ENCODE measurements at regions not wholly inside any gene's neighbourhood (a gene's known extent, or its start where the extent isn't known, plus 50 kb on each side); places are given as distances from the start of the nearest gene placed in this dataset.
"Not testable (repeated sequence)": the region's sequence is repeated elsewhere in the genome, so short reads cannot be mapped to it uniquely, and the experiment has no call there.

- H3K4me1 Mint-ChIP-seq, result no peaks in the 10 kb centered on the region
- no peak overlapping the region for H3K4me3 Mint-ChIP-seq
- no peaks in the 10 kb centered on the region for H3K36me3 Mint-ChIP-seq
- no peaks in the 10 kb centered on the region for H3K4me1 ChIP-seq (ENCODE audit: control insufficient read depth in 1 of 2, insufficient read depth in 2 of 2, low read length in 2 of 2)
- no peaks in the 10 kb centered on the region for H3K27me3 Mint-ChIP-seq (ENCODE audit: low read depth in 3 of 3)
- intact Hi-C loops (cut with micrococcal nuclease), result no loop called here
- H3K27ac Mint-ChIP-seq, result no peak overlapping the region
- H3K79me2 ChIP-seq (ENCODE audit: insufficient read depth, low read length), result no peaks in the 10 kb centered on the region
- no peaks in the 10 kb centered on the region for H3K36me3 ChIP-seq (replicated peaks in 1 of 2; ENCODE audit: control insufficient read depth in 1 of 2, insufficient read depth in 2 of 2, low read length in 2 of 2)
- WGBS (ENCODE audit: insufficient coverage), result no CpG with 5 or more reads among the region's 1 CpG
- no peak for TF ChIP-seq CTCF (IDR thresholded peaks at IDR 0.05)
- H3K4me2 ChIP-seq (replicated peaks; ENCODE audit: extremely low read depth, low read length, poor library complexity, severe bottlenecking), result no peak overlapping the region
- H3K4me3 ChIP-seq (replicated peaks in 1 of 3; ENCODE audit: low read depth in 2 of 3, low read length in 3 of 3), result no peak overlapping the region
- no peaks in the 10 kb centered on the region for H4K20me1 ChIP-seq (ENCODE audit: insufficient read depth, low read length)
- DNase-seq, result no peak
- H3K9me3 ChIP-seq (replicated peaks in 1 of 2; ENCODE audit: control insufficient read depth in 1 of 2, insufficient read depth in 1 of 2, low read length in 2 of 2), result peaks cover 0 to 7% of the 10 kb centered on the region in 2 donors
- H2AFZ ChIP-seq (ENCODE audit: insufficient read depth, low read depth, low read length, poor library complexity, severe bottlenecking), result no peak overlapping the region
- no peak overlapping the region for H3K9ac ChIP-seq (ENCODE audit: insufficient read depth, low read length, poor library complexity, severe bottlenecking)
- H3K27ac ChIP-seq (ENCODE audit: low read depth in 1 of 2, low read length in 2 of 2), result no peak overlapping the region
- H3K27me3 ChIP-seq (ENCODE audit: control insufficient read depth in 2 of 2, insufficient read depth in 2 of 2, low read length in 2 of 2), result no peaks in the 10 kb centered on the region
- H3K9me3 Mint-ChIP-seq, result peaks cover 0 to 6% (median 1%) of the 10 kb centered on the region in 7 donors
Measured at GRCh38 chr5:43833961-43834360, 231.0 kb downstream of the NNT start.

GRCh38 chr5:43824325-43824964, 221.5 kb downstream of the NNT start:
- H3K27me3 ChIP-seq (ENCODE audit: control insufficient read depth in 2 of 2, insufficient read depth in 2 of 2, low read length in 2 of 2), result not testable (repeated sequence)
- WGBS (ENCODE audit: insufficient coverage), result 95% methylated on average over 12 of the region's 26 CpGs

GRCh38 chr5:43818394-43818793, 215.4 kb downstream of the NNT start:
- H3K27ac ChIP-seq (ENCODE audit: low read depth in 1 of 2, low read length in 2 of 2); H3K4me2 ChIP-seq (replicated peaks; ENCODE audit: extremely low read depth, low read length, poor library complexity, severe bottlenecking); intact Hi-C loops (cut with micrococcal nuclease); H3K9ac ChIP-seq (ENCODE audit: insufficient read depth, low read length, poor library complexity, severe bottlenecking); H2AFZ ChIP-seq (ENCODE audit: insufficient read depth, low read depth, low read length, poor library complexity, severe bottlenecking); DNase-seq; H3K4me3 Mint-ChIP-seq; H3K27me3 Mint-ChIP-seq (ENCODE audit: low read depth in 3 of 3); H3K4me1 ChIP-seq (ENCODE audit: control insufficient read depth in 1 of 2, insufficient read depth in 2 of 2, low read length in 2 of 2); H3K36me3 Mint-ChIP-seq; H3K27me3 ChIP-seq (ENCODE audit: control insufficient read depth in 2 of 2, insufficient read depth in 2 of 2, low read length in 2 of 2); H3K27ac Mint-ChIP-seq; H3K4me1 Mint-ChIP-seq; H4K20me1 ChIP-seq (ENCODE audit: insufficient read depth, low read length); H3K79me2 ChIP-seq (ENCODE audit: insufficient read depth, low read length); H3K4me3 ChIP-seq (replicated peaks in 1 of 3; ENCODE audit: low read depth in 2 of 3, low read length in 3 of 3); H3K36me3 ChIP-seq (replicated peaks in 1 of 2; ENCODE audit: control insufficient read depth in 1 of 2, insufficient read depth in 2 of 2, low read length in 2 of 2): not testable (repeated sequence)
- no CpG with 5 or more reads among the region's 1 CpG for WGBS (ENCODE audit: insufficient coverage)
- H3K9me3 ChIP-seq (replicated peaks in 1 of 2; ENCODE audit: control insufficient read depth in 1 of 2, insufficient read depth in 1 of 2, low read length in 2 of 2), result peaks cover 25 to 31% of the 10 kb centered on the region in 2 donors
- peaks cover 9 to 39% (median 21%) of the 10 kb centered on the region in 7 donors for H3K9me3 Mint-ChIP-seq

More at GRCh38 chr5:43824325-43824964, 221.5 kb downstream of the NNT start:
- H3K9ac ChIP-seq (ENCODE audit: insufficient read depth, low read length, poor library complexity, severe bottlenecking); H3K27me3 Mint-ChIP-seq (ENCODE audit: low read depth in 3 of 3); DNase-seq; H3K79me2 ChIP-seq (ENCODE audit: insufficient read depth, low read length); H3K36me3 Mint-ChIP-seq; H3K4me1 ChIP-seq (ENCODE audit: control insufficient read depth in 1 of 2, insufficient read depth in 2 of 2, low read length in 2 of 2); H3K4me2 ChIP-seq (replicated peaks; ENCODE audit: extremely low read depth, low read length, poor library complexity, severe bottlenecking); H3K27ac ChIP-seq (ENCODE audit: low read depth in 1 of 2, low read length in 2 of 2); H3K36me3 ChIP-seq (replicated peaks in 1 of 2; ENCODE audit: control insufficient read depth in 1 of 2, insufficient read depth in 2 of 2, low read length in 2 of 2); H3K4me3 ChIP-seq (replicated peaks in 1 of 3; ENCODE audit: low read depth in 2 of 3, low read length in 3 of 3); intact Hi-C loops (cut with micrococcal nuclease); H4K20me1 ChIP-seq (ENCODE audit: insufficient read depth, low read length); H3K4me3 Mint-ChIP-seq; H3K4me1 Mint-ChIP-seq; H2AFZ ChIP-seq (ENCODE audit: insufficient read depth, low read depth, low read length, poor library complexity, severe bottlenecking): not testable (repeated sequence)
- peak overlapping the region in 1 of 7 donors; percentile 30 for H3K27ac Mint-ChIP-seq
- H3K9me3 ChIP-seq (replicated peaks in 1 of 2; ENCODE audit: control insufficient read depth in 1 of 2, insufficient read depth in 1 of 2, low read length in 2 of 2), result peaks cover 14 to 19% of the 10 kb centered on the region in 2 donors
- peaks cover 9 to 28% (median 18%) of the 10 kb centered on the region in 7 donors for H3K9me3 Mint-ChIP-seq
